ENCODE measurements at regions not wholly inside any gene's neighbourhood (a gene's known extent, or its start where the extent isn't known, plus 50 kb on each side); places are given as distances from the start of the nearest gene placed in this dataset.

DNA sequence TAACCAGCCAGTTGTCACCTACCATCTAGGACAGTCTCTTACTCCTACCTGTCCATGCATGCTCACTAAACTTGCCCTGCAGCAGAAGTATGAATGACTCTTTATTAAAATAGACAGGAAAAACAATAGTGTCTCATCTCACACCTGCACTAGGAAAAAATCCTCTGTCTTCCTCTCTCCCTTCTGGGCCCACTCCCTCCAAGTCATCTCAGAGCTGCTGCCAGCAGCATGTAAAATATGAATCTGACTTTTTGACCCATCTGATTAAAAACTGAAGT lies 93.5 kb upstream of the THBS1 start:
- no peak for TF ChIP-seq TSHZ2 (CRISPR knock-in tag; IDR thresholded peaks at IDR 0.05)
- no peak for TF ChIP-seq CSRNP3 (CRISPR knock-in tag; IDR thresholded peaks at IDR 0.05)
- no peak for TF ChIP-seq GLIS3 (CRISPR knock-in tag; IDR thresholded peaks at IDR 0.05)
- TF ChIP-seq ISL1 (CRISPR knock-in tag; IDR thresholded peaks at IDR 0.05): no peak
- TF ChIP-seq ZFP3 (CRISPR knock-in tag; IDR thresholded peaks at IDR 0.05): no peak
- TF ChIP-seq ESRRG (CRISPR knock-in tag; IDR thresholded peaks at IDR 0.05): no peak
- TF ChIP-seq CSDC2 (CRISPR knock-in tag; IDR thresholded peaks at IDR 0.05): no peak
- TF ChIP-seq ZNF70 (CRISPR knock-in tag; IDR thresholded peaks at IDR 0.05): no peak
- no peak for TF ChIP-seq ZNF565 (CRISPR knock-in tag; conservative IDR thresholded peaks at IDR 0.05; ENCODE audit: low read depth)
- no peak for TF ChIP-seq CREB5 (CRISPR knock-in tag; IDR thresholded peaks at IDR 0.05; ENCODE audit: low read depth)
- ATAC-seq: no peak

- no peak for ATAC-seq
- no peak for TF ChIP-seq BACH2 (CRISPR knock-in tag; IDR thresholded peaks at IDR 0.05; ENCODE audit: borderline replicate concordance)
- no peak for TF ChIP-seq SNAI2 (CRISPR knock-in tag; IDR thresholded peaks at IDR 0.05)
- no peak for TF ChIP-seq ISL1 (CRISPR knock-in tag; IDR thresholded peaks at IDR 0.05)
- TF ChIP-seq ARNTL (CRISPR knock-in tag; IDR thresholded peaks at IDR 0.05; ENCODE audit: borderline replicate concordance, low read depth): no peak
- no peak for TF ChIP-seq ZNF8 (CRISPR knock-in tag; IDR thresholded peaks at IDR 0.05)
- TF ChIP-seq CSDC2 (CRISPR knock-in tag; IDR thresholded peaks at IDR 0.05): no peak
- TF ChIP-seq TOX (CRISPR knock-in tag; IDR thresholded peaks at IDR 0.05; ENCODE audit: borderline replicate concordance): no peak
These were observed 92.4 kb upstream of the THBS1 start for GRCh38 chr15:39488516-39488915.

DNA sequence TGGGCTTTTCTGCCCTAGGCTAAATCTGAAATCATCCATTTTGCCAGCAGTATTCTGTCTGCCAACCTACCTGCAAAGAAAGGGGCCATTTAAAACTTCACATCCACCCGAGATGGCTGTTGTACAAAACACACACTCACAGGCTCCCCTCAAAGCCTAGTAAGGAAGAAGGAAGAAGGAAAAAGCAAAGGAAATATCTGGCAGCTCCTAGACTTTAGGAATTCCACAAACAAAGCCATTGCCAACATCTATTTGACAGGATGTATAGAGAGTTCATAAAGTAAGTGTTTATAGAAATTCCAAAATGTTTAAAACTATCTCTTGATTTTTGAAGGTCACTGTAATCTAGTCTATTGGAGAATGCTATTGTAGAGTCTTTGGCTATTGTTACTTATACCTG lies 91.9 kb upstream of the THBS1 start:
- ATAC-seq: no peak
- TF ChIP-seq PPARA (CRISPR knock-in tag; IDR thresholded peaks at IDR 0.05; ENCODE audit: borderline replicate concordance) (no peak), ZNF8 (CRISPR knock-in tag; IDR thresholded peaks at IDR 0.05) (no peak), PATZ1 (CRISPR knock-in tag; IDR thresholded peaks at IDR 0.05; ENCODE audit: borderline replicate concordance) (no peak), CREB5 (CRISPR knock-in tag; IDR thresholded peaks at IDR 0.05; ENCODE audit: low read depth) (no peak), RARB (CRISPR knock-in tag; IDR thresholded peaks at IDR 0.05) (no peak), OSR1 (CRISPR knock-in tag; IDR thresholded peaks at IDR 0.05) (no peak), ZFP3 (CRISPR knock-in tag; IDR thresholded peaks at IDR 0.05) (no peak), TOX (CRISPR knock-in tag; IDR thresholded peaks at IDR 0.05; ENCODE audit: borderline replicate concordance) (no peak), GLIS3 (CRISPR knock-in tag; IDR thresholded peaks at IDR 0.05) (no peak), TSHZ2 (CRISPR knock-in tag; IDR thresholded peaks at IDR 0.05) (no peak), ISL1 (CRISPR knock-in tag; IDR thresholded peaks at IDR 0.05) (no peak), ZFP30 (CRISPR knock-in tag; IDR thresholded peaks at IDR 0.05) (no peak)
